ENCODE measurements at regions not wholly inside any gene's neighbourhood (a gene's known extent, or its start where the extent isn't known, plus 50 kb on each side); places are given as distances from the start of the nearest gene placed in this dataset.

- DNase-seq (ENCODE audit: low spot score), result no peak
Measured at GRCh38 chr15:29455055-29455454, 185.4 kb upstream of the NSMCE3 start.

GRCh38 chr15:29454506-29454905 is 184.9 kb upstream of the NSMCE3 start:
- no peak for DNase-seq (ENCODE audit: low spot score)

GRCh38 chr15:29452881-29453731 is 183.5 kb upstream of the NSMCE3 start:
- no peak for DNase-seq (ENCODE audit: low spot score)

DNA sequence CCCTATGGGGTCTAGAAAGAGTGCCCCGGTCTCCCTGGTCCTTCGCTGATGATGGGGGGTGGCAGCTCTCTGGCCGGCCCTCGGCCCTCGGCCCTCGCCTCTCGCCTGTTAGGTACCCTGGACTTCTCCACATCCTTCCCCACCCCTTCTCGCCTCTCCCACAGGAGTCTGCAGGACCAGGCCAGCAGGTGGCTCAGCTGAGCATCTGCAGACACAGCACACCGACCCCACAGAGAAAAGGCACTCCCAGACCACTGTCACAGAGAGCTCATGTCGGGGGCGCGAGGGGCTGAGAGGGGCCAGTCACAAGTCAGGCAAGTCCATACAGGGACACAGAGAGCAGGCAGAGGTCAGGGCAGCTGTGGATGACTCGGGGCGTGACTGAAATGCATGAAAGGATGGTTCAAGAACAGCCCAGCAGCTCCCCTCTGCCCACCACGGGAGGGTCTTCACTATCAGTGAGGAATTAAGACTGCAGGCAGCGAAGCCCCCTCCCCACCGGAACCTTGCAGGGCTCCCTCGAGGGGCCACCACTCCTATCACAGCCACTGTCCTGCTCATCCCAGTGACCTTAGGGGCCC is 181.7 kb upstream of the NSMCE3 start:
- DNase-seq (ENCODE audit: low spot score), result no peak

DNA sequence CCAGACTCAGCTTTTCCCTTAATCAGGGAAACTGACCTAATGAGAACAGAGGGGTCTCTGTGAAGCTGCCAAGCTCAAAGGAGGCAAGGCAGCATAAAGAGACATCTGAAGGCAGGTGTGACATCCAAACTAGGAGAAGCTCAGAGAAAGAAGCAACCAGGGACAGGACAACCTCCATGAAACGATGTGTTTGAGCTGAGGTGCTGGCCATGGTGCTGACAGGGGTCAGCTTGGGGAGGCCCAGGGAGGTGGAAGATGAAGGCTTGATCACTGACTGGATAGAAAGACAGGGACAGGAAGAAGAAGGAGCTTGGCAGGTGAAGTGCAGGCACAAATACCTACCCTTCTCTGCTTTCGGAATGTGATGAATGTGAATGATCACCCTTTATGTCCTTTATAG is 179.5 kb upstream of the NSMCE3 start:
- DNase-seq (ENCODE audit: low spot score), result no peak

DNA sequence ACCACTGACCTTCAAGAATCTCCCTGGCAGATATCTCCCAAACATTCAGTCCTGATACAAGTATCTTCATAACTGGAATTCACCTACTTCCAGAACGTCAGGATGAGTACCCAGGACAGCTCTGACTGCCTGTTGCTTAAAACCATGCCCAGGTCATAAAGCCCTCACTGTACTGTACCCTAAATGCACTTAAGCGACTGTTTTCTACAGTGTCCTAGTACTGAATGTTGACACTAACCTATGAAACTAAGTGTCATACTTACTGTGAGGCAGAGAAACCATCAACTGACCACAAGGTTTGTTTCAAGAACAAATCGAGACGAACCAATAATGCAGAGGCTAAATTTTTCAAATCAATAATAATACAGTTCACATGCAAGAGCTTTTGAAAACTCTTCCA is 178.7 kb upstream of the NSMCE3 start:
- DNase-seq (ENCODE audit: low spot score), result no peak

DNA sequence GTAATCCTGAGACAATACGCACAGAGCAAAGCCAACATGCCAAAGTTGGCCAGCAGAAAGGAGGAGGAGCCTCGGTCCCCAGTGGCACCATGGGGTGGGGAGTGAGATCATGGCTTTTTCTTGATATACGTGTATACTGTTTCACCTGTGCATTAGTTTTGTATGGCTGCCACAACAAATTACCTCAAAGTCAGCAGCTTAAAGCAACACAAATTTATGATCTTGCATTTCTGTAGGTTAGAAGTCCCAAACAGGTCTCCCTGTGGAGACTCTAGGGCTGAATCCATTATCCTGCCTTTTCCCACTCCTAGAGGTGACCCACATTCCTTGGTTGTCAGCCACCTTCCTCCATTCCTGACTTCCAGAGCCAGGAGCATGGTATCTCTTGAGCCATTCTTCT is 176.9 kb upstream of the NSMCE3 start:
- no peak for DNase-seq (ENCODE audit: low spot score)

GRCh38 chr15:29442532-29442931 is 172.9 kb upstream of the NSMCE3 start:
- DNase-seq (ENCODE audit: low spot score), result no peak

DNA sequence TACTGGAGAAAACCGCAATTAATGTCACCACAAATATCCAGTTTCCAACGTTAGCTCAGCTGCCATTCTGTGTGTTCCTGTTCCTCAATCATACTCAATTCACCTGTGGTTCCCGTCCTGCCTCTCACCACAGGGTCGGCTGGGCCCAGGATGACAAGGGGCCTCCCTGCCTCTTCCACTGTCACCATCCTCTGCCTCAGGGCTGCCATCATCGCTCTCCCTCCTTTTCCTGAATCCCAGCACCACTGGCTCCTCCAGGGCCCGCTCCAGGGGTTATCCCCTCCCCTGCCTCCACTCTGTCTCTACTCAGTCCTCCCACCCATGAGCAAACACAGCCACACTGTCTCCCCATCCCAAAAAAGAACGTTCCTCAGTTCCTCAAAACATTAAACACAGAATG is 170.9 kb upstream of the NSMCE3 start:
- DNase-seq (ENCODE audit: low spot score), result no peak

GRCh38 chr15:29438703-29439055 is 169.1 kb upstream of the NSMCE3 start:
- DNase-seq (ENCODE audit: low spot score), result no peak

DNA sequence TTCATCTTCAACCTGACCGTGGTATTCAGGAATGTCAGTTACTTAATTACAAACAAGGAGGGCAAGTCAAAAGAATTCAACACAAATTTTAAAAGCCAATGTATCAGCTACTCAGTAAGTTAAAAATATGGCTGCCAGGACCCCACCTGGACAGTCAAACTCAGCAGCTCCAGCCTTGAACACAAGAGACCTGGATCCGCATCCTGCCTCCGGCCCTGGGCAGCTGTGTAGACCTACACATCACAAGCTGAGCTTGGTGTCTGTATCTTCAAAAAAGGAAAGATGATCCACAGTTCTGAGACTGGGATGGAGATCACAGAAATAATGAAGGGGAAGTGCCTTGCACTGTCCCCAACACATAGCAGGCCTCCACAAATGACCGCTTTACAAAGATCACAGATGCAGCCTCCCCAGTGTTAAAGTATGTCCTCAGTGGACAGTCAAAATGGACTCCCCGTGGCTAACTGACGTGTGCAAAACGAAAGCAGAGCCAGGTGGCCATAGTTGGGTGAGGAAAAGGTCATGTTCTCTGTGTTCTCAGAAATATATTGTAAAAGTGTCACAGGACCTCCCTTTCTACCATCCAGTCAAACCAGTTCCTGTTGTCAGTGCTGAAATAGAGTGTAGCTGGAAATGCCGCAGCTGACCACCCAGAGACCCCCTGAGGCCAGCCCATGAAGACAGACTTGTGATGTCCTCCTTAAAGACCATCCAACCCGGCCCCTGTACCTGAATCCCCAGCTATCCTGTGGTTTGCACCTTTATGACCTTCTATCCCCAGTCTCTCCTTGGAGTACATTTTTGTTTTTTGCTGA is 168.5 kb upstream of the NSMCE3 start:
- no peak for DNase-seq (ENCODE audit: low spot score)

GRCh38 chr15:29435811-29436210 is 166.2 kb upstream of the NSMCE3 start:
- no peak for DNase-seq (ENCODE audit: low spot score)

DNA sequence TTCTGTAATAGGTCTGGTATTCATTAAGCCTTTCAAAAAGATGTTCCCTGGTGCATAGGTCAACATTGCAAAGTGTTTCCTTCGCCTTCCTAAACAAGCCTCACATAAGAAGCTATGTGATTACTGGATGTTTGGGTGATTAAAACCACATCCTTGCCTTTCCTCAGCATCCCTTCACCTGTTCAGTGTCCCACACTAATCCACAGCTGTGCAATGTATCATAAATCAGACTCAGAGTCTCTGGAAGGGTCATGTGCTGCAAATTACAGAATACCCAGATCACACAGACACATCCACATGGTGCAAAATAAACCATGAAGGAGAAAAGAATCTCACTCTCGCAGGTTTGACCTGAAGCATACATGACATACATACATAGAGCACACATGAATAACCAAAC is 164.7 kb upstream of the NSMCE3 start:
- no peak for DNase-seq (ENCODE audit: low spot score)

GRCh38 chr15:29433507-29434248 is 164.1 kb upstream of the NSMCE3 start:
- no peak for DNase-seq (ENCODE audit: low spot score)

DNA sequence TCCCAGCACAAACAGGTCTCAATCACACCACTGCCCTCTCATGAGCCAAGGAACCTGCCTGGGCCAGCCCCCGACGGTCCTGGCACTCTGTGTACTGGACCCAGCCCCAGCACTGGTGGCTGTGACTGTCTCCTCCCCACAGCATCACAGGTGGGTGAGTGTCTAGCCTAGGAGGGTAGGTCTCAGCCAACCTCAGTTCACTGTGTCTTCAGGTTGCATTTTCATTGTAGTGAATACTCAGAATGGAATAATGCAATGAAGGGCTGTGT is 163.4 kb upstream of the NSMCE3 start:
- no peak for DNase-seq (ENCODE audit: low spot score)

DNA sequence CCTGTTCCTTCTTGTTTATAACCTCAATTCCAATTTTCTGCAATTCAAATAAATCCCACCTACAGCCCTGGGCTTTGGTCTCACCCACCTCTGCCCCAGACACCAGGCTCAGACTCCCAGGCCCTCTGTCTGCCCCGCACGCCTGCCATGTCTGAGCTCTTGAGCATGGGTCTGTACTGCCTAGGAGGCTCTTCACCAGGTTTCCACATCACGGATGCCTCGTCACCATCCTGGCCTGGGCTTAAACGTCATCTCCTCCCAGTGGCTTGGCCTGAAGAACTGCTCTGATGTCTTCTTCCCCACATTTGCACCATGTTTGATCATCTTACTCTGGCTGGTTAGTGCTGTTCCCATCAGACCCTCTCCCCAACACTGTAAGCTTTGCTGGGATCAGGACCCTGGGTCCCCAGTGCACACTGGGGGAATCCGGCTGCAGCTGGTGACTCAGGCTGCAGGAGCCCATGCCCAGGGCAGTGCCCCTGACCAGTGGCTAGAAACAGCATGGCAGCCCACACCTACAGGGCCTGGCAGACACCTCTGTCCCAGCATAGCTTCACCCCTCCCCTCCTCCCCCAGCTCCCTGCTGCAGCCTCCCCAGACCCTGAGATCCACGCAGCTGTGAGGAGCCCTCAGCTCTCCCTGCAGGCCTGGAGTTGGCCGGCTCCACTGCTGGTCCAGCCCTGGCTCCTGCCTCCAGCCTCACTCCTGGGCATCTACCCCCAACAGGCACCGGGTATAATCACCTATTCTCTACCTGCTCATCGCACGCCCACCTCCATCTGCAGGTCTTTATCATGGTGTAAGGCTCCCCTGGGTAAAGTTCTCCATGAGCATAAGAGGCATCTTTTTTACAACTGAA is 162.8 kb upstream of the NSMCE3 start:
- DNase-seq (ENCODE audit: low spot score), result no peak

DNA sequence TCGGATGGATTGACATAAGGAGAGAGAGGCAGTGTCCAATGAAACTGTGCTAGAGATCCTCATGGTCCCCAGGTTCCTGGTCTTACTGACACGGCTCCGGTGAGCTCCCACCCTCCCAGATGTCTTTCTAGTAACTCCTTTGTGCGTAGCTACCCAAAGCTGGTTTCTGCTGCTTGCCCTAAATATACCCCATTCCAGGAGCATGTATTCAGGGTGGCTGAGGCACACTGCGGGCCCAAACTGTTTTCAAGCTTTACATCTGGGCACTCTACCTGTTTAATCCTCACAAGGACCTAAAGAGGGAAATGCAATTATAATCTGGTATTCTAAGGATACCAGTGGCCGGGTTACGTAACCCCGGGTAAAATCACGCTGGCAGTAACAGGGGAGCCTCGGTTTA is 161.2 kb upstream of the NSMCE3 start:
- no peak for DNase-seq (ENCODE audit: low spot score)

GRCh38 chr15:29430124-29430523 is 160.5 kb upstream of the NSMCE3 start:
- DNase-seq (ENCODE audit: low spot score), result no peak

DNA sequence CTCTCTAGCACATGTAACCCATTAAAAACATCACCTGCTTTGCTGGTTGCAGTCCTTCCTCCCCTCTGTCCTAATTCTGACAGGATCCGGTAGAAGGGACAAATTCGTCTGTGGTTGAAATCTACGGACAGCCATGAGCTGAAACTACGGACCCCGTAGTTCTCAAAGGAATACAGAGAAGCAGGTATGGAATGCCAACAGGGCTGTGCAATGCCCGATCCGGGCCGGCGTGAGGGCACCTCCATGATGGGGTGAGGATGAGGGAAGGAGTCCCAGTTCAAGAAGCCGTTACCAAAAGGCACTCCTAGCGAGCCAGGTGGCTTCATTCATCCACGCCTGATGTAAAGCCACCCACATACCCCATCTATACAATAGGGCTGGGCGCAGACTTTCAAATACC is 160.0 kb upstream of the NSMCE3 start:
- no peak for DNase-seq (ENCODE audit: low spot score)

DNA sequence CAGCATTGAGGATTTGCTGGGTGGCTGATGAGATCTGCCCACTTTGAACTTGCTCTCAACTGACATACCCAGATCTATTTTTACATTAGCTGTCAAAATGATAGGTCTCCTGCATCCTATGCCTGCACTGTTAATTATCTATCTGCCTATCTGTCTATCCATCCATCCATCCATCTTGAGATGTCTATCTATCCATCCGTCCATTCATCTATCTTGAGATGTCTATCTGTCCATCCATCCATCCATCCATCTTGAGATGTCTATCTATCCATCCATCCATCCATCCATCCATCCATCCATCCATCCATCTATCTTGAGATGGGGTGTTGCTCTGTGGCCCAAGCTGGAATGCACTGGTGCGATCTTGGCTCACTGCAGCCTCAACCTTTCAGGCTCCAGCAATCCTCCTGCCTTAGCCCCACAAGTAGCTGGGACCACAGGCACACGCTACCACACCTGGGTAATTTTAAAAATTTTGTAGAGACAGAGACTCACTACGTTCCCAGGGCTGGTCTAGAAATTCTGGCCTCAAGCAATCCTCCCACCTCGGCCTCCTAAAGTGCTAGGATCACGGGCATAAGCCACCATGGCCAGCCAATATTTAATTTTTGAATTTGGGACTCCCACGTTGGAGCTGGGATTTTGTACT is 159.4 kb upstream of the NSMCE3 start:
- DNase-seq (ENCODE audit: low spot score), result no peak

DNA sequence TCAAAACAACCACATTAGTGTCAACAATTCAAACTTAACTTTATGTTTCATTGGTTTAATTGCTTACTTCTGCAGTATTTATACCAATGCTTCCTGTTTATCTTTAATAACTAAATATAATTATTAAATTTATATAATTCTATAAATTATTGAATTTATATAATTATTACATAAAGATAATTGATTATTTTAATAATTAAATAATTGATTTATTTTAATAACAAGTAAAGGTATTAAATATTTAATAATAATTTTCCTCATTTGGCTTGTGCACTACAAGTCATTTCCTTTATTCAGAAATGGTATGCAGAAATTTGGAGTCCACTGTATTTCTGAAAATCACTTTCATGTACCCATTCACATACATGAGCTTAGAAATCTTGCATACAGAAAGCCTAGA is 156.2 kb upstream of the NSMCE3 start:
- DNase-seq (ENCODE audit: low spot score), result no peak

Data from HuH-7 (cell line).